Islet precursor cell (in vitro differentiated cells): ENCODE measurements at regions not wholly inside any gene's neighbourhood (a gene's known extent, or its start where the extent isn't known, plus 50 kb on each side); places are given as distances from the start of the nearest gene placed in this dataset.
"Not testable (repeated sequence)": the region's sequence is repeated elsewhere in the genome, so short reads cannot be mapped to it uniquely, and the experiment has no call there.

Source experiments
- DNase-seq: peaks from one replicate; pipeline ENCODE4 v3.0.0-alpha.2; 2018

GRCh38 chr6:50962213-50962759 lies 143.6 kb downstream of the TFAP2B start:
- no peak for DNase-seq

DNA sequence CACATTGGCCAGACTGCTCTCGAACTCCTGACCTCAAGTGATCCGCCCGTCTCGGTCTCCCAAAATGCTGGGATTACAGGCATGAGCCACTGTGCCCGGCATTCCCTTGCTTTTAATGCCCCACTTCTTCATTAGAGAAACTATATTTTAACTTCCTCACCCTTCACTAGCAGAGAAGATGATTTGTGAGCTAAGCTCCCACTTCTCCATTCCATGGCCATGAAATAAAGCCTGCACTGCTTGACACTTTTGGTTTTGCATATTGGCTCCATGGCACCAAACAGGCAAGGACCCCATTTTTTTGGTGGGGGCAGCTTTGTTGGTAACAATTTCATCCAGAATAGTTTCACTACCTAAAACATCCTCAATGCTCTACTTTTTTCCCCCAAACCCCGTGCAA lies 145.3 kb downstream of the TFAP2B start:
- DNase-seq = no peak

DNA sequence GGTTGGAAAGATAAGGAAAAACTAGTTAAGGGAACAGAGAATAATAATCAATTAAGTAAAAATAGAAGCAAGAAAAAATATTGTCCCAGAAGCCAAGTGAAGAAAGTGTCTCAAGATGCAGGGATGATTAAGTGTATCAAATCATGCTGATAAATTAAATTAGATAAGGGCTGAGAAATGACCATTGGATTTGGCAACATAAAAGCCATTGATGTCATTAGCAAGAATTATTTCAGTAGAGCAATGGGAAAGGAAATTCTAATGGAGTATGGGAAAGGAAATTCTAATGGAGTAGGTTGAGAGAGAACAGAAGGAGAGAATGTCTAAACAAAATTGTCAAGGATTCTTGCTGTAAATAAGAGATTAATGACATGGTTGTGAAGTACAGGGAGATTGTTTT lies 146.8 kb downstream of the TFAP2B start:
- no peak for DNase-seq

DNA sequence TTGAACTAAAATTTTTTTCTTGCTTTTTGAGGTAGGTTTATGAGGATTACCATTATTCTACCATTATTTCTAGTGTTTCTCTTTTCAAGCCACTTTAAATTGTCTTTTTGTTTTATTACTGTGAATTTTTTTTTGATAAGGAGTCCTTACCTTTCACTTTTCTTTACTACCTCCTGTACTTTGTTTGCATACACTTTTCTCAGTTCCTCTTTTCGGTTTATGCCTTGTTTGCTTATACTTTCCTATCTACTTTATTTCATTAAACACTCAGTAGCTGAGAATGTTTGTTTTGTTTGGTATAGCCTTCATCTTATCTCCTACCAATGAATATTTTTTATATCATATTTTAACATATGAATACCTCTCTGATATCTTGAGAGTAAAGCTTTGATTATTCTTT lies 147.9 kb downstream of the TFAP2B start:
- no peak for DNase-seq

- no peak for DNase-seq
These were observed 148.3 kb downstream of the TFAP2B start for GRCh38 chr6:50966986-50967385.

GRCh38 chr6:50968246-50968645 lies 149.6 kb downstream of the TFAP2B start:
- DNase-seq = not testable (repeated sequence)

GRCh38 chr6:50970908-50971307 lies 152.2 kb downstream of the TFAP2B start:
- DNase-seq = no peak

GRCh38 chr6:50973464-50973863 lies 154.8 kb downstream of the TFAP2B start:
- DNase-seq = no peak

- no peak for DNase-seq
These were observed 155.6 kb downstream of the TFAP2B start for GRCh38 chr6:50974319-50974718.

DNA sequence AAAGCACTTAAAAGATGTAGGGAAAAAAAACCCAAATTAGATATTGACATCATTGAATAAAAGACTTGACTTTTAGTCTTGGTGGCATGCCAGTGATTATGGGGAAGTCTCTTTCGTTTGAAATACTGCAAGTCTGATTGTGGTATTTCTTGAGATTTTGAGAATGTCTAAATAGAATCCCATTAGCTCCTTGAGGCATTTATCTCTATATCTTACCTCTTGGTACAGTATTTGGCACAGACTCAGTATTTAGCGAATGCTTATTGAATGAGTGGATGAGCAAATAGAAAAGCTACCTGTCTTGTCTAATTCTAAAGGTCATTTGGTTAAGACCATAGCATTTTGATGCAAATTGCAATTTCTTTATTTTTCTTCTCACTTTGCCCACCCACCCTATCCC lies 156.5 kb downstream of the TFAP2B start:
- no peak for DNase-seq

DNA sequence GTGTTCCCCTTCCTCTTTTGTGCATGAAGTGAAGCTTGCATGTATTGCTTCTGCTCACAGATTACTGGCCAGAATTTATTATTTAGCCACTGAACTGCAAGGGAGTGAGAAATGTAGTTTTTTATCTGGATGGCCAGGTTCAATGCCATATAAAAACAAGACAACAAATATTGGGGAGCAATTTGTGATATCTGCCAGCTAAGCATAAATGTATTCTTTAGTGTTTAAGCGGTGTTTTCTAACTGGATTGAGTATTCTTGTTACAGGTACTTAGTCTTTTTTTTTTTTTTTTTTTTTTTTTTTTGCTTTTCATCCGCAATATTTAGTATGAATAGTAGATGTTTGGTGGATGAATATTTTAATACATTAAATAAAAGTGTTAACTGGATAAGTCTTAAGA lies 158.2 kb downstream of the TFAP2B start:
- no peak for DNase-seq

DNA sequence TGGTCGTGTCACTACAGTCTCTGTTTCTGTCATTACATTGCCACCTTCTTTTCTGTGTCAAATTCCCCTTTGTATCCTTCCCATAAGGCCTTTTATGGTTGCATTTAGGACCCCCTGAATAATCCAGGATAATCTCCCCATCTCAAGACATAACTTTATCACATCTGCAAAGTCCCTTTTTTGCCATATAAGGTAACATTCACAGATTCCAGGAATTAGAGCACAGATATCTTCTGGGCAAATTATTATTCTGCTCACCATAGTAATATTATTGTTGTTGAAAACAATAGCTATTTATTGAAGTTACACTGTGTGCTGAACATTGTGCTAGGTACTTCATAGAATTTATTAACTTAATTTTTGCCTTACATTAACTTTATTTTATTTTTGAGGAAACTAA lies 159.1 kb downstream of the TFAP2B start:
- no peak for DNase-seq

DNA sequence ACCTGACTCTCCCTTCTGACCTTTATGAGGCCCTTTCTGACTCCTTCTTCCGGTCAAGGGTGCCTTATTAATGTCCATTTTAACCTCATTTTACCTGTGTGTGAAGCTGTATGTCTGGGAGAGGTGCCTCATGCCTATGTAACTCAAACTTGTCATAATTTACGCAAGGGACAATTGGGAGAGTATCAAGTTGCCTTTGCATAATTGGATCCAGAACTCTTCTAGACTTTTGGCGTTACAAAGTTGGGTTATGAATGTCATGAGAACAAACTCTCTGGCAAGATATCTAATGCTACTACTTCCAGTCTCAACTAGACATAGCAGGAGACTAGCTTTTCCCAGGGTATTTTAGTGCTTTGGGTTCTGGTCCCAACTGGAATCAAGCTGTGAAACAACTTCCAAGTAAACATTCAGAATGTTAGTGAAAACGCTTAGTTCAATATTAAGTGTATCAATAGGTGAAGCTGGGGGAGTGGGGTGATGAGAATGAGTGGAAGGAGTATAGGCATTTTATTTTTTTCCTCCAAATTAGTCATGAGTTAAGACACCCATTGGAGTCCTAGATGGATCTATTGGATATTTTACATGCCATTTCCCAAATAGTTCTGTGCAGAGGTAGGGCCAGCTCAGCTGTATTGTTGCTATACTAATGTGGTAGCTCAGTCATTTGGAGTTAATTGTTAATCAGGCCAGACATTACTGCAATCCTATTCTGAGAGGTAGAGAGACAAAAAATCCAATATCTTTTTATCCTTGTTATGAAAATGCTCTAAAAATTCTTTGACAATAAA lies 159.9 kb downstream of the TFAP2B start:
- no peak for DNase-seq

DNA sequence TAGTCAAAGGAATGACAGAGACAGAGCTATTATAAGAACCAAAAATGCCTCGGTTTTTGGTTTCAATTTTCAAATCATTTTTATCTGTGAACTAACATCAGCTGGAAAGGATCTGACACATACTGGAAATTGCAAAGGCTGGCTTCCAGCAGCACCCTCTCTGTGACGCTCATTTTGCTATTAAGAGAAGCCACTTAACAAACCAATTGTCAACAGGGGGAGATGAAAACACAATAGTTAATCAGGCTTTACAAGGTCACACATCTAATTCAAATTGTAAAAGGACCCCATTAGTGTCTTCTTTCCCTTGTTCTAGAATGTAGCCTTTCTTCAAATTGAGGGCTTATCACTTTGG lies 160.5 kb downstream of the TFAP2B start:
- DNase-seq = no peak

DNA sequence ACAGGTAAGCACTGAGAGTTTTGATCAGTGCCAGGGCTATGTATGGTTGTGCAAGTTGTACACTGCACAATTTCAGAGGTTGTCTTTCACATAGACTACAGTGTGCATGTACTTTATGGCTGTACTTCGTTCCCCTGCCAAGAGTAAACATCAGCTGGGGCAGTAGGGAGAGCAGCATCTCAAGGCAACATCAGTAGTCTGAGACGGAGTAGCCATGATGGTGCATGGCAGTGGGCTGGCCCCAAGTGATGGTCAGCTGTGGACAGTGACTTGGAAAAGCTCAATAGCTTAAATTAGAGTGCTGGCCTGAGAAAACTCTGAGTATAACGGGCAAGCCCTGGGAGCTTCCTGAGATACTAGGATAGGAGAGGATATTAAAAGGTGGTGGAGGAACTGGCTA lies 165.5 kb downstream of the TFAP2B start:
- no peak for DNase-seq

DNA sequence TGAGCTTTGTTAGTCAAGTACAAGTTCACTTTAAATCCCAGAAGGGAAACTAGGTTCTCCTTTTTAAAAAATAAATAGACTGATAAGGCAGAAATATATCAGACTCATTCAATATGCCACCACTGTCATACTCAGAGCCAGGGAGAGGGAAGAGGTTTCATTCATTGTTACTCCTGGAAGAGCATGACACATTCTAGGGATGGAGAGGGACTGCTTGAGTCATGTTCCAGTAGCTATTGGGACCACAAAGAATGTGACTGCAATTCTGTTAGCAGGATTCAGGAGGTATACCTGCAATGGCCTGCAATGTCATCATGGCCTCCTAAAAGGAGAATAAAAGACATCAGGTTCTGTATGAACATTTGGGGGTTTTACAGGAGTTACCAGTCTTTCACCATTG lies 167.6 kb downstream of the TFAP2B start:
- DNase-seq = no peak

DNA sequence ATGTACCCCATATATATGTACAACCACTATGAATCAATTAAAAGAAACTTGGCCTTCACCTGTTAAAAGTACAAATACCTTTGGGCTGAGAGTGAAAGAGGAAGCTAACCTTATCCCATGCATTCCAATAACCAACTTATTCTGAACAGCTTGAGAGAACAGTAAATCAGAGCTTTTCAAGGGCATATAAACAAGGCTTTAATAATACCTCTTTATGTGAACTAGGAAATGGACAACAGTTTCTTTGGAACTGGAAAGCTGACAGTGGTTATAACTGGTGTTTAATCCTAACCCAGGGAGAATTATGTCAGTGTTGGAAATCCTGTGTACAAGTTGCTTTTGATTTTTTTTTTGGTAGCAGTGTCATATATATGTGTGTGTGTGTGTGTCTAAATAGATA lies 170.5 kb downstream of the TFAP2B start:
- DNase-seq = no peak

GRCh38 chr6:50990750-50991446 lies 172.2 kb downstream of the TFAP2B start:
- DNase-seq = no peak

- DNase-seq = no peak
These were observed 173.6 kb downstream of the TFAP2B start for GRCh38 chr6:50992232-50992631.

DNA sequence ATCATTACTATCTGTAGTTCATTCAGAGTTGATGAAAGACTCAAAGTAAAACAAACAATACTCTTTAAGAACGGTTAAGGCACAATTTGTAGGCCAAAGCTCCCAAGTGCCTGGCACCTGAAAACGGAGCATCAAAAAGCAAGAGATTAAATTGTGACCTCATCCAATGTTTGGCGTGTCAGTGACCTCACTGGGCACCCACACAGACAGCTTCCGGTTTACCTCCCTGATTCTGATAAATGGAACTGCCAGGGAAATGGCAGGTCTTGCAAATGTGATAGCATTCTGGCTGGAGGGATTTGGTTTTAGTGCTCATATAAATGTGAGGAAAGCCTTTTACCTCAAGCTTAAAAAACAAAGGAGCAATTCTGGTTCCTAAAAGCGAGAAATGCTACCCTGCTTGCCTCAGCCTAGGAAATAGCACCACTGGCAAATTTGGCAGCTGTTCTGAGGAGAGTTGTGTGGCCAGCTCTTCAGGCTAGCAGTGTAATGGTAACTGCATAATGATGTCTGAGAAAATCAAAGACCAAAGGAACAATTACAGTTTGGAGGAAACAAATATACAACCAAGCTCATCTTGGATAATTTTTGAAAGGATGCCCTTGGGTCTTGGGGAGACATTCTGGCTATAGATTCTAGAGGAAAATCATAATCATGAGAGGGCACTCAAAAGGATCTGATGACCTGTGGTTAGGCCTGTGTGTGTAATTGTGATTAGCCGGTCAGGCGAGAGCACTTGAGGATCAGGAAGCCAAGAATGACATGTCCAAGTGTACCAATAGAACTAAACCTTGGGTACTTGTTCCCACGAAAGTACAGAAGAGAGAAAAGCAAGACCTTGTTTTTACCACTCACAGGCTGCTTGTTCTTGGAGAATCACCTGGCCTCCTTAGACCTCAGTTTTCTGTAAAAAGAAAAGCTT lies 174.3 kb downstream of the TFAP2B start:
- no peak for DNase-seq

DNA sequence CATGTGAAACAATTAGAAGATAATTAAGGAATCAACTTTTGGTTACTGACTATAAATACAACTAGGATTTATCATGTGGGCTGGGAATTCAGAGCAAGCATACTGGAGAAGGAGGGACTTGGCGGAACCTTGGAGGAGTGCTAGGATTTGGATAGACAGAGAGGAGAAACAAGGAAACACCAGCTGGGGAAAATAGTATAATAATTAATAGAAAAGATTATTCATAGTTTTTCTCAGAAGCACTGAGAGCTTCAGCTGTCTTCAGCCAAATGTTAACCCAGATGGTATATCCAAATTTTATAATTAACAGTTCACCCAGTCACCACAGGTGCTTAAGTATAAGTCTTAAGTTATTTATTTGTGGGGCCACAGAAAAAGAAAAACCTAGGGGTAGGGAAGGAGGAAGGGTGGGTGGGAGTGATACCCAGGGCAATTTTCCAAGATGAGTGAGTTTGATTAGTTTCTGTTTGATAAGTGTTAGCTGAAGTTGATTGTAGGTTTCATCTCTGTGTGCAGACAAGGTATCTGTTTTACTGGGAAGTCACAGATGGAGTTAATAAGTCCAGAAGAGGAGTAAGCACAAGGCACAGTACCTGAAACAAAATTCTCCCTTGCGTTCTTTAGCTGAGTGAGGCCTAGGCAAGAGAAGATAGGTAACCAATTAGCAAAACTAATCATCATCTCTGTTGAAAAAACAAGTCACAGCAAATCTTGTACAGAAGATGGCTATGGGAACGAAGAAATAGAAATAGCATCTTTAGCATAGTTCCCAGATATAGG lies 175.5 kb downstream of the TFAP2B start:
- no peak for DNase-seq

- no peak for DNase-seq
These were observed 176.4 kb downstream of the TFAP2B start for GRCh38 chr6:50995036-50995435.

- no peak for DNase-seq
These were observed 180.2 kb downstream of the TFAP2B start for GRCh38 chr6:50998905-50999304.
